HG03342 (cell line): ENCODE measurements at regions not wholly inside any gene's neighbourhood (a gene's known extent, or its start where the extent isn't known, plus 50 kb on each side); places are given as distances from the start of the nearest gene placed in this dataset.

Experiments used
- ATAC-seq: cut with Tn5 transposase; IDR thresholded peaks from one replicate; pipeline ENCODE4 v1.9.1; 2021; ENCODE audit warnings: mild to moderate bottlenecking, moderate library complexity; ENCODE audit not compliant: unreplicated experiment

DNA sequence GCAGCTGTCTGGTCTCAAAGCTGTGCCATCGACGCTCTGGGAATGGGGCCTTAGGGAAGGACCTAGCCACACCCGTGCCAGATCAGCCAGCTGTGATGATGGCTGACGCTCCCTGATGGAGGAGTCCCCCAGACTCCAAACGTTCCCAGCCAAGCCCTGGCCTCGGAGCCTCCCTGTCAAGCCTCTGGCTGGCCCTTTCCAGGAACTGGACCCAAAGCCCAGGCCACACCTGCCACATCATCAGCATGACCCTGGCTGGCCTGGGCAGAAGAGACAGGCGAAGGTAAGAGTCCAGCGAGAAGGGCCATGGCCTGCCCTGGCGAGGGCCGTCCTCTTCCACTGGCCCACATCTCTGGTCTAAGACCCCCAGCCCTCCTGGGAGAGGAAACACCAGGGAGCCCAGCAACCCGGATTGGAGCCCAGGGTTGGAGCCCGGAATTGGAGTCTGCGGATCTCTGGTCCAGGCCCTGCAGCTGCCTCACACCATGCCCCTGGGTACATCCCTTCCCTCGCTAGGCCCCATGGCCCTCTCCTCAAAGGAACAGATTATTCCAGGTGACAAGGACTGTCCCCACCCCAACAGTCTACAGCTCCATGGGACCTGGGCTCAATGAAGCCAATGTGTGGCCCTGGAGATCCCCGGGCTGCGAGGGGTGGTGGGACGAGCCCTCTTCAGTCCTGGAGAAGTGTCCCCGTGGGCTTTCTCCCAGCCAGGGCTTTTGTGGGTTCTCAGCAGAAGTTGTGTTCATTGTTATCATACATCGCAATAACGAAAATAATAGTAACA, 105.1 kb upstream of the TNRC6C start:
- no peak for ATAC-seq

DNA sequence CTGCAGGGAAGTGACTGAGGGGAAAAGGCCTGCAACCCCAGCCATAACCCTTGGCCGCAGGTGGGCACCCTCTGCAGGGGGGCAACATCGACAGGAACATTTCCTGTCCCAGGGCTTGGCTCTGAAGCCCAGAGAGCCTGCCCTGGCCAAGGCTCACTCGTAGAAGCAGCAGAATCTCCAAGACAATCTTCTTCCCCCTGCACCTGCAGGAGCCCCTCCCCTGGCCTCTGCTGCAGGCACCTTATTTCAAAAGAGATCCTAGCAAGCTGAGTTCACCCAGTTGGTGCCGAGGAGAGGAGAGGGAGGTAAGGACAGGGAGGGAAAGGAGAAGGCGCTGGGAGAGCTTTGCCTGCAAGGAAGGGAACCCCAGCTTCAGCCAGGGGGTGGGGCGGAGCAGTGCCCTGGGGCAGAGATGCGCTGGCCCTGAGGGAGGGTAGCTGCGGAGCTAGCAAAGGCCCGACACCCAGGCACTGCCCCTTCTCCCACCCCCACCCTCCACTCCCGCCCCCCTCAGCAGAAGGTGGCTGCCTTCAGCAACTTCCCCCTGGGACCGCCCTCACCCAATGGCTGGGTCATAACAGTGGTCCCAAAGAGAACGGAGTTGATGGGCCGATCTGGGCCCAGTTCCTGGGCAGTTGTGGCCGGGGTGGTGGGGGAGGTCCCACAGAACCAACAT, 104.3 kb upstream of the TNRC6C start:
- no peak for ATAC-seq

GRCh38 chr17:77854759-77855745, 103.5 kb upstream of the TNRC6C start:
- ATAC-seq = no peak

DNA sequence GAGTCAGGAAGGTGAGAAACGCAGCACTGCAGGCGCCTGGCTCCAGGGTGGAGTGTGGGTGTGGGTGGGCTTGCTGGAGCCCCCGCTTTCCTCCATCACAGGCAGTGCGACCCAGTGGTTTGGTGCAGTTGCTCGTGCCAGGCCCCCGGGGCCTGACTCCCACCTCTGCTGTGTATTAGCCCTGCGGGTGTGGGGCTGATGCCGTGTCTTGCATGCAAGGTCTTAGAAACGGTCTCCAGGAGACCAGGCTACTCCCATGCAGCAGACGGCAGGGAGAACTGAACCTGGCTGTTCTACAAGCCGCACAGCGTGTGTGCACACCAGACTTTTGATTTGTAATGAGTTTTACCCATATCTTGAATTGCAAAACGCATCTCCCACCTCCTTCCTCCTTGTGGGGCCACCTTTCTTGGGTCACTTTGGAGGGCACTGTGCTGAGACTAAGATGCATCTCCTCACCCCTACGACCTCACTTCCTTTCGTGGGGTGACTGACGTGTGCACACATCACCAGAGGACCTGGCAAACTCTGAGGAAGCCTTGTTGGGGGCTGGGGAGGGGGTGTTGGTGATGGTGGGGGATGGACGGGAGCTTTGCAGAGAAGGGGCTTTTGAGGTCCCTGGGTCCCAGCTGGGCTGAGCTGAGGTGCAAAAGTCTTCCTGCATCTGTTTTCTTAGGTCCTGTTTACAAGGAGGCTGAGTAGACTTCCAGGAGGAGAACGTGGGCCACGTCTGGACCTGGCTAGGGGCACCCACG, 101.8 kb upstream of the TNRC6C start:
- ATAC-seq = no peak

DNA sequence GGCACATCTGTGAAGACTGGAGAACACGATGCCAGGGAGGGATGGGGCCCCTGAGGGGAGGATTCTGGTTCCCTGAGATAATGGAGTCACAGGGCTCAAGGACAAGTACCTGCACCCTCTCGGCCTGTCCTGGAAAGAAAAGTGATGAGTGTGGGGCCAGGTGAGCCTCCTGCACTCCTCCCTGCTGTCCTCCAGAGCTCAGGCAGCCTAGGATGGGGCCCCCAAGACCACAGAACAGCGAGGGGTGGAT, 101.3 kb upstream of the TNRC6C start:
- ATAC-seq = no peak

DNA sequence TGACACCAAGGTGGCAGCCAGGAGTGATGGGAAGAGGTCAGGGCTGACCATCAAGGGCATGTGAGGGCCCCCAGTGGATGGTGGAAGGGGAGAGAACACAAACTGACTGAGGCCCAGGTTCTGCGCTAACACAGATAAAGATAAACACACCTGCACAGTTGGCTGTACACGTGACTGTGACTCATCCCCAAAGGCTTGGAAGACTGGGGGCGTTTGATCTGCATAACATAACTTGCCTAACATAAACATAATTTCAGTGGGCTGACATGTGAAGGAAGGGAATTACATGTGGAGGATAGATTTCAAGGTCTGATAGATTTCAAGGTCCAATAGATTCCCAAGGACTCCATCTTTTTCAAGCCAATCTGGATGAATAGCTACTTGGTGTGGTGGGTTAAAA, 100.9 kb upstream of the TNRC6C start:
- ATAC-seq = no peak

DNA sequence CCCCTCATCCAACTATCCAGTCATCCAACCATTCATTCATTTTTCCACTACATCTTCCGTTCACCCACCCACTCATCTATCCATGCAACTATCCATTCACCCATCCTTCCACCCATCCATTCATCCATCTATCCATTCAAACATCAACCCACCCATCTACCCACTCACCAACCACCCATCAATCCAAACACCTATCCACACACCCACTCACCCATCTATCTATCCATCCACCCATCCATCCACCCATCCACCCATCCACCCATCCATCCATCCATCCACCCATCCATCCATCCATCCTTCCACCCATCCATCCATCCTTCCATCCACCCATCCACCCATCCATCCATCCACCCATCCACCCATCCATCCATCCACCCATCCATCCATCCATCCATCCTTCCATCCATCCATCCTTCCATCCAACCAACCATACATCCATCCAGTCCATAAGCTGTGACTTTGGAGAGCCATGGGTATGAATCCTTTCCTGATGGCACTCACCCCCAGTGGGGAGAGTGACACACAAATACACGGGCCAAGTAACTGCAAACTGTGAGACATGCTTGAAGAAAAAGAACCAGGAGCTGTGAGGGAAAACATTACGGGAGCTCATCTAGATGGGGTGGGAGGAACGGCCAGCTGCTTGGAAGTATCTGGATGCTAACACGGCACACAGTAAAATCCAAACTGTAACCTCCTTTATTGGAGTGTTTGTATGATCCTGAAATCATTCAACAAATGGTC, 100.0 kb upstream of the TNRC6C start:
- ATAC-seq = no peak

GRCh38 chr17:77859035-77859810, 99.3 kb upstream of the TNRC6C start:
- ATAC-seq = no peak

- ATAC-seq = no peak
These were observed 97.3 kb upstream of the TNRC6C start for GRCh38 chr17:77861133-77861695.

DNA sequence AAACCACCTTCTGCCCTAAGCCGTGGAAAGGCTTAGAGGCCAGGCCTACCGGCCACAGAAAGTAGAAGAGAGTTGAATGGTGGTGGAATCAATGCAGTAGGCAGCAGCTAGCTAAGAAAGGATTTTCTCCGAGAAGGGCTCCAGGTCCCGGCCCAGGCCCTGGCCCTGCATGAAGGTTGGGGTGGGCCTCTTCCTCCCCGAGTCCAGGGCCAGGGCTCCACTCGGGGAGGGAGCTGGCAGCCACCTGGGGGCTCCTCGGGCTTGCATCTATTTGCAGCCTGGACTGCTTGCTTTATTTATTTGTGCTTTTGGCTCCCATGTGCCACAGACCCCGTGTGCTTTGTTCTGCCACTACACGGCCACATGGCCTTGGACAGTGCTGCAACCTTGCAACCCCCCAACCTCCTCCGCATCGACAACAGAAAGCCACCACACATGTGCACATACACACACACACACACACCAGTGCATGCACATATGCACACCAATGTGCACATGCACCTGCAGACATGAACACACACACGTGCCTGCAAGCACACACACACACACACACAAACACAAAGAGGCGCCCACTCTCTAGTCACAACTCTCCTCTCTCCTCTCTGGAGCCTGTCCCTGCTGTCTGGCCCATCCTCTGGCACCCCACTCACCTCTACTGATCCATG, 96.4 kb upstream of the TNRC6C start:
- ATAC-seq = no peak

DNA sequence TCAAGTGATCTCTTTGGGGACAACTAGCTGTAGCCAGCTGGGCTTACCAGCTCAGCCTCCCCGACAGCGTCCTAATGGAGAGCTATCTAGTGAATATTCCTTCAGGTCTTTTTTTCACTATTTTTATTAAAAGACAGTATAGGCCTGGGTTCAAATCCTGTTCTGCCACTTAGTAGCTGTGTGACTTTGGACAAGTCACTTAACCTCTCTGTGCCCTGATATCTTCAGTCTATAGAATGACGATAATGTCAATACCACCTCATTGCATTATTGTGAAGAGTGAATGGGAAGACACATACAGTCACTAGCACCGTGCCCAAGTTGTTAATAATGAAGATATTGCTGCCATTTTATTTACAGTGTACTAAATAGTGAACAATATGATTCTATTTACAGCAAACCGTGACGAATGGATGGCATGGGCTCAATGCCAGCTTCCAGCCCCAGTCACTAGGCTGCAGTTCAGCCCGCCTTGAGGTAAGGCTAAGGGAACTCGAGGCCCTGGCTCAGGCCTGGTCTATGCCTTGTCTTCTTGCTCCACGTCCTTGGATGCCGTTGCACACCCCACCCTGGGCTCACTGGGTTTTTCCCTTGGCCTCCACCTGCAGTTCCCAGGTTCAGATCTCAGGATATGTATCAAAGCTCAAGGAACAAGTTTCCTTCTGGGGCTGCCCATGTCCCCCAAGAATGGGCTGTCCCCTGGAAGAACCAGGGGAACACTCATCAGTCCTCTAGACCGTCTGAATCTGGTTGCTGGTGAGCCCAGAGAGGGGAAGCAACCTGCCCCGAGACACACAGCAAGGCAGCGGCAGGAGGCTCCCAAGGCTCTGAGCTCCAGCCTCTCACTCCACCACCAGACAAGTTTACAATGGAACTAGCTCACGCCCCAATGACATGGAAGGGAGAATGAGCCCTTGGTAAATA, 95.4 kb upstream of the TNRC6C start:
- ATAC-seq = no peak

GRCh38 chr17:77863814-77864161, 94.7 kb upstream of the TNRC6C start:
- no peak for ATAC-seq

GRCh38 chr17:77864234-77865111, 94.0 kb upstream of the TNRC6C start:
- ATAC-seq = no peak

DNA sequence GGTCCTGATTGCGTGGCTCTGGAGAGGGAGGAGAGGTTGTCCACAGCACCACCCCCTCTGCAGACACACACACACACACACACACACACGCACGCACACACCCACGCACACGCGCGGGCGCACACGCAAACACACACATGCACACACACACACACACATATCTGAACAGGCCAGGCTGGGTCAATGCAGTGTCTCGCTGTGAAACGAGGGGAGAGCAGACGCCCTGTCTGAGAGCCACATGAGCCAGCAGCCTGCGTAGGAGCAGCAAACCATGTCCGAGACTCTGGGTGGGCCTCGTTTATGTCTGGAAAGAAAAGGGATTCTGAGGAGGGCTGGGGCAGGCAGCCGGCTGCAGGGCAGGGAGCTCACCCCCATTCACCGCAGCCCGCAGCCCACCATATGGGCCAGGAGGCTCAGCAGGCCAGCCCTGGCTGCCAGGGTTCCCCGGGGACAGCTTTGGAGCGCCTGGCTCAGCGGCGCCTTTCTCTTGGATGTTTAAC, 93.3 kb upstream of the TNRC6C start:
- ATAC-seq = no peak

- no peak for ATAC-seq
These were observed 92.8 kb upstream of the TNRC6C start for GRCh38 chr17:77865716-77866115.

DNA sequence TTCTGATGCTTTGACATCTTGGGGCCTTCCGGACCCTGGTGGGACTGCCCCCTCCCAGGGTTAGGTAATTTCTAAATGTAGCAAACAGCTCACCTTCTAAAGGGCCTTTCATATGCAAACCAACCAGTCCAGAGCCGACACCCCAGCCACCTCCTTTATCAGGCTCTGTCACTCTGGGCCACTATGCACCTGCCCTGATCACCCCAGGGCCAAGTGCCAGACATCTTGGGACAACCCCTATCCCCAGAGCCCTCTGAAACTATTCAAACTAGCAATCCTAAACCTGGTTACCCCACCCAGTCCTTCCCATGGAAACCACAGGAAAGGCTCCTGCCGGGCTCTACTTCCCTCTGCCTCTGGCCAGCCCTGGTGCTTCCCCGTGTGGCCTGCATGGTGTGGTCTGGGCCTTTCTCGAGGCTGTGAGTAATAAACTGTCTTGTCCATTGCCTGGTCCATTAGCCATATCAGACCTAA, 91.2 kb upstream of the TNRC6C start:
- no peak for ATAC-seq
